ENCODE measurements at regions not wholly inside any gene's neighbourhood (a gene's known extent, or its start where the extent isn't known, plus 50 kb on each side); places are given as distances from the start of the nearest gene placed in this dataset.

DNA sequence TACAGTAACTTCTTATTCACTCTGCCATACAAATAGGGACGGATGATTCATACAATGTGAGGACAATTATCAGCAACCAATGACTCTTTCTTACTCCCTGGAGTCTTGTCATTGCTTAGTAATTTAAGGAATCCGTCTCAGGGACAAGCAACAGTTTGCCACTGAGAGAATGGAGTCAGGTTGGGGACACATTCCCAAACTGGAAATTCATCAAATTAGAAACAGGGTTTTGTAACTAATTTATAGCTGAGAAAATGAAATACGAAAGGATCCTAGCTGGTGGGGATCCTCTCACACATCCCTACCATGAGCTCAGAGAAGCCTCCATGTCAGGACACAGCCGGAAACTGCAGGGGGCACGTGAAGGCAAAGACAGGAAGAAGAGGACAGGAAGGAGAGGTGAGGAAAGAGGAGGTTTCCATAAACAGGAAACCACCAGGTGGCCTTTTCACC lies 50.4 kb upstream of the KDR start:
- no peak overlapping the region for H3K27ac ChIP-seq (ENCODE audit: low read depth, low read length)
- peaks cover 3% of the 10 kb centered on the region; the same call in 1 of the 2 replicates for H3K4me1 ChIP-seq (ENCODE audit: control insufficient read depth, low read length)
- no peaks in the 10 kb centered on the region for H3K9me2 ChIP-seq (replicated peaks; ENCODE audit: control insufficient read depth, low read length)
- TF ChIP-seq, protein P1, sequence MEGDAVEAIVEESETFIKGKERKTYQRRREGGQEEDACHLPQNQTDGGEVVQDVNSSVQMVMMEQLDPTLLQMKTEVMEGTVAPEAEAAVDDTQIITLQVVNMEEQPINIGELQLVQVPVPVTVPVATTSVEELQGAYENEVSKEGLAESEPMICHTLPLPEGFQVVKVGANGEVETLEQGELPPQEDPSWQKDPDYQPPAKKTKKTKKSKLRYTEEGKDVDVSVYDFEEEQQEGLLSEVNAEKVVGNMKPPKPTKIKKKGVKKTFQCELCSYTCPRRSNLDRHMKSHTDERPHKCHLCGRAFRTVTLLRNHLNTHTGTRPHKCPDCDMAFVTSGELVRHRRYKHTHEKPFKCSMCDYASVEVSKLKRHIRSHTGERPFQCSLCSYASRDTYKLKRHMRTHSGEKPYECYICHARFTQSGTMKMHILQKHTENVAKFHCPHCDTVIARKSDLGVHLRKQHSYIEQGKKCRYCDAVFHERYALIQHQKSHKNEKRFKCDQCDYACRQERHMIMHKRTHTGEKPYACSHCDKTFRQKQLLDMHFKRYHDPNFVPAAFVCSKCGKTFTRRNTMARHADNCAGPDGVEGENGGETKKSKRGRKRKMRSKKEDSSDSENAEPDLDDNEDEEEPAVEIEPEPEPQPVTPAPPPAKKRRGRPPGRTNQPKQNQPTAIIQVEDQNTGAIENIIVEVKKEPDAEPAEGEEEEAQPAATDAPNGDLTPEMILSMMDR (IDR thresholded peaks at IDR 0.05; ENCODE audit: low read depth, low read length, poor library complexity, severe bottlenecking), result no peak
- no peak for TF ChIP-seq EZH2phosphoT487 (IDR thresholded peaks at IDR 0.05; ENCODE audit: borderline replicate concordance, low read length)
- H3K79me2 ChIP-seq (ENCODE audit: control insufficient read depth, low read length), result no peaks in the 10 kb centered on the region
- H3K4me2 ChIP-seq (ENCODE audit: low read length), result no peak overlapping the region
- H4K20me1 ChIP-seq (ENCODE audit: control insufficient read depth, insufficient read depth, low read depth, low read length), result no peaks in the 10 kb centered on the region
- H3K27me3 ChIP-seq (ENCODE audit: control insufficient read depth, low read length), result no peaks in the 10 kb centered on the region
- no peaks in the 10 kb centered on the region for H3K9me3 ChIP-seq (ENCODE audit: control insufficient read depth, insufficient read depth, low read length)
- H3K36me3 ChIP-seq (ENCODE audit: control insufficient read depth, low read length), result no peaks in the 10 kb centered on the region
- H3K4me3 ChIP-seq (ENCODE audit: low read length), result no peak overlapping the region
- no peaks in the 10 kb centered on the region for H3F3A ChIP-seq (ENCODE audit: control insufficient read depth, insufficient read depth)

DNA sequence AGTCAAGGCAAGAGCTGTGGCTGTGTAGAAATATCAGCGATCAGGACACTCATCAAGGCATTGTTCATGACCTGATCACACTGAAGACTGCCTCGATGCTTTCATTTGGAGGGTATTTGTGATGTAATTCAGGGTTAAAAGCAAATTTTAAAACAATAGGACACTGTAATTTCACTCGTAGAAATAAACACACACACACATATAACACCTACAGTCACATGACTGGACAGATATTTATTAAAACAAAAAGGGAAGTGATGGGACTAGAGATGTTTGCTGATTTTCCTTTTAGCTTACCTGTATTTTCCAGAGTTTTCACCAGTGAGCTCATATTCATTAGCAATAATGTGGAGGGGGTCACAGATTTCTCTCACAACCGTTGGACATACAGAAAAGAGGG lies 51.1 kb upstream of the KDR start:
- Histone ChIP-seq H3K4me3 (ENCODE audit: low read length) (no peak overlapping the region), H3K4me1 (ENCODE audit: control insufficient read depth, low read length) (peaks cover 3% of the 10 kb centered on the region; the same call in 1 of the 2 replicates), H3K27ac (ENCODE audit: low read depth, low read length) (no peak overlapping the region), H3F3A (ENCODE audit: control insufficient read depth, insufficient read depth) (no peaks in the 10 kb centered on the region), H3K36me3 (ENCODE audit: control insufficient read depth, low read length) (no peaks in the 10 kb centered on the region), H3K27me3 (ENCODE audit: control insufficient read depth, low read length) (no peaks in the 10 kb centered on the region), H3K9me2 (replicated peaks; ENCODE audit: control insufficient read depth, low read length) (no peaks in the 10 kb centered on the region), H3K9me3 (ENCODE audit: control insufficient read depth, insufficient read depth, low read length) (no peaks in the 10 kb centered on the region), H4K20me1 (ENCODE audit: control insufficient read depth, insufficient read depth, low read depth, low read length) (no peaks in the 10 kb centered on the region), H3K4me2 (ENCODE audit: low read length) (no peak overlapping the region), H3K79me2 (ENCODE audit: control insufficient read depth, low read length) (no peaks in the 10 kb centered on the region)
- TF ChIP-seq EZH2phosphoT487 (IDR thresholded peaks at IDR 0.05; ENCODE audit: borderline replicate concordance, low read length), result no peak
- TF ChIP-seq, protein P1 (IDR thresholded peaks at IDR 0.05; ENCODE audit: low read depth, low read length, poor library complexity, severe bottlenecking), result no peak

DNA sequence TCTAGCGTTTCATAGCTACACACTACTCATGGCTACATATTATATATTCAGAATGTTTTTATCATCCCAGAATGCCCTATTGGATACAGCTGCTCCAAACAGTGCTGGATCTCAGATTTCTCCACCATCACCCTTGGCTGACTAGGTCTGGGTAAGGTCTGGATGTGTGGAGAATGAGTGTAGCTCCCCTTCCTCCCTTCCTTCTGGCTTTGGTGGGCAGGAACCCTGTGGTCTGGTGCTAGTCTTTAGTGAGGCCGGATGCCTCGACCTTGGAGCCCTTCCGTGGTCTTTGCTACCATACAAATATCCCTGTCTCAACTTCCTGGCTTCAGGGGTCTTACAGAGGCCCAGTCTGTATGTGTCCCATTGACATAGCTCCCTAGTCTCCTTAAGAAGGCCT lies 52.1 kb upstream of the KDR start:
- Histone ChIP-seq H3K4me1 (ENCODE audit: control insufficient read depth, low read length) (peaks cover 3% of the 10 kb centered on the region; the same call in 1 of the 2 replicates), H3K36me3 (ENCODE audit: control insufficient read depth, low read length) (no peaks in the 10 kb centered on the region), H3K27me3 (ENCODE audit: control insufficient read depth, low read length) (no peaks in the 10 kb centered on the region), H3K9me2 (replicated peaks; ENCODE audit: control insufficient read depth, low read length) (no peaks in the 10 kb centered on the region), H4K20me1 (ENCODE audit: control insufficient read depth, insufficient read depth, low read depth, low read length) (no peaks in the 10 kb centered on the region), H3K9me3 (ENCODE audit: control insufficient read depth, insufficient read depth, low read length) (no peaks in the 10 kb centered on the region), H3K79me2 (ENCODE audit: control insufficient read depth, low read length) (no peaks in the 10 kb centered on the region), H3F3A (ENCODE audit: control insufficient read depth, insufficient read depth) (no peaks in the 10 kb centered on the region), H3K4me2 (ENCODE audit: low read length) (no peak overlapping the region), H3K27ac (ENCODE audit: low read depth, low read length) (no peak overlapping the region), H3K4me3 (ENCODE audit: low read length) (no peak overlapping the region)
- TF ChIP-seq, protein P1 (IDR thresholded peaks at IDR 0.05; ENCODE audit: low read depth, low read length, poor library complexity, severe bottlenecking), result no peak
- no peak for TF ChIP-seq EZH2phosphoT487 (IDR thresholded peaks at IDR 0.05; ENCODE audit: borderline replicate concordance, low read length)

Data from DOHH2 (cell line).